HCT116 (cell line): ENCODE measurements at regions not wholly inside any gene's neighbourhood (a gene's known extent, or its start where the extent isn't known, plus 50 kb on each side); places are given as distances from the start of the nearest gene placed in this dataset.

Experiments used
- ATAC-seq: fragments of 200-7000 bp; cut with Tn5 transposase; 2 replicates; pipeline ENCODE4 v1.9.1; 2020; ENCODE audit warnings: mild to moderate bottlenecking, moderate library complexity
- BruUV-seq: library from RNA; stranded (reverse); fragments of 400-500 nt; replicated peaks from 2 replicates; lab custom pipeline; 2021; lab: Mats Ljungman, UMichigan
- CTCF ChIA-PET: fragments of 300-600 bp; sonication (Branson Sonifier 250); formaldehyde crosslinking; loops from one replicate; lab custom pipeline; 2021; ENCODE audit warnings: antibody characterized with exemption; lab: Charles Lee
- POLR2A ChIA-PET: fragments of 300-600, 350-600 bp; sonication (Branson Sonifier 250); formaldehyde crosslinking; loops from one replicate; lab custom pipeline; 2021; ENCODE audit warnings: antibody characterized with exemption; lab: Charles Lee
- RAD21 ChIA-PET, 2 experiments: fragments of 300-600 bp; sonication (Branson Sonifier 250); formaldehyde crosslinking; loops; one replicate each; lab custom pipeline; 2023; ENCODE audit warnings: low total read pairs in 2 of 2; ENCODE audit not compliant: uncharacterized antibody in 2 of 2, unreplicated experiment in 2 of 2, low non-redundant PET in 1 of 2; lab: Charles Lee
- DNase-seq: peaks from one replicate; pipeline ENCODE4 v3.0.0-alpha.2; 2010; ENCODE audit warnings: low read depth, low spot score
- H2AFZ ChIP-seq: fragments of 200-600 bp; shearing (Covaris generic), sonication (generic); 2 replicates; pipeline ENCODE4 v1.6.1; 2017; ENCODE audit warnings: low read depth, mixed run types, mixed read lengths, antibody characterized with exemption, low read length; ENCODE audit not compliant: poor library complexity, severe bottlenecking
- H3K27ac ChIP-seq: 2 replicates; pipeline ENCODE4 v1.5.1; 2012; ENCODE audit warnings: low read depth, low read length
- H3K27me3 ChIP-seq: fragments of 200-600 bp; sonication (generic); 2 replicates; pipeline ENCODE4 v1.6.1; 2016; ENCODE audit warnings: mixed run types, low read length, mixed read lengths; ENCODE audit not compliant: insufficient read depth
- H3K36me3 ChIP-seq, 2 experiments: fragments of 200-500 bp in 1 of 2; fragments of 200-600 bp in 1 of 2; sonication (Bioruptor generic) in 1 of 2; sonication (generic) in 1 of 2; 2 replicates each; pipeline versions ENCODE4 v1.5.1 to v1.6.1; 2014 to 2016; ENCODE audit warnings: low read length in 2 of 2, inconsistent platforms in 1 of 2, mixed read lengths in 1 of 2, mixed run types in 1 of 2; ENCODE audit not compliant: insufficient read depth in 2 of 2, control insufficient read depth in 1 of 2
- H3K4me1 ChIP-seq, 2 experiments: fragments of 200-600 bp in 1 of 2; sonication (generic) in 1 of 2; 2 replicates each; pipeline versions ENCODE4 v1.5.1 to v1.6.1; 2012 to 2017; ENCODE audit warnings: low read length in 2 of 2, inconsistent platforms in 1 of 2, mild to moderate bottlenecking in 1 of 2, mixed read lengths in 1 of 2, mixed run types in 1 of 2, moderate library complexity in 1 of 2; ENCODE audit not compliant: insufficient read depth in 2 of 2, control insufficient read depth in 1 of 2
- H3K4me2 ChIP-seq: fragments of 200-600 bp; sonication (generic); 2 replicates; pipeline ENCODE4 v1.6.1; 2017; ENCODE audit warnings: mixed run types, low read length, mixed read lengths
- H3K4me3 ChIP-seq, 2 experiments: fragments of 200-600 bp in 1 of 2; sonication (generic) in 1 of 2; replicated peaks in 1 of 2; 2 replicates each; pipeline ENCODE4 v1.5.1; 2011 to 2016; ENCODE audit warnings: low read length in 2 of 2, control low read depth in 1 of 2, low read depth in 1 of 2, mild to moderate bottlenecking in 1 of 2, mixed read lengths in 1 of 2, mixed run types in 1 of 2
- H3K79me2 ChIP-seq: fragments of 200-600 bp; sonication (generic); 2 replicates; pipeline ENCODE4 v1.6.1; 2017; ENCODE audit warnings: mild to moderate bottlenecking, mixed run types, low read length, moderate library complexity, mixed read lengths; ENCODE audit not compliant: insufficient read depth
- H3K9ac ChIP-seq: fragments of 200-600 bp; sonication (generic); 2 replicates; pipeline ENCODE4 v1.6.1; 2016; ENCODE audit warnings: low read length, mixed read lengths
- H3K9me2 ChIP-seq: fragments of 200-600 bp; sonication (generic), shearing (Covaris generic); 2 replicates; pipeline ENCODE4 v1.6.1; 2017; ENCODE audit warnings: mixed run types, mild to moderate bottlenecking, moderate library complexity; ENCODE audit not compliant: insufficient read depth
- H3K9me3 ChIP-seq, 2 experiments: fragments of 200-500 bp in 1 of 2; fragments of 200-600 bp in 1 of 2; sonication (Bioruptor generic) in 1 of 2; sonication (generic) in 1 of 2; 2 replicates each; pipeline ENCODE4 v1.6.1; 2014 to 2017; ENCODE audit warnings: low read length in 2 of 2, mixed read lengths in 2 of 2, inconsistent platforms in 1 of 2, low read depth in 1 of 2, mild to moderate bottlenecking in 1 of 2, mixed run types in 1 of 2, moderate library complexity in 1 of 2; ENCODE audit not compliant: control insufficient read depth in 1 of 2, insufficient read depth in 1 of 2
- H4K20me1 ChIP-seq: fragments of 200-600 bp; sonication (generic), shearing (Covaris generic); 2 replicates; pipeline ENCODE4 v1.6.1; 2017; ENCODE audit warnings: mixed run types, mild to moderate bottlenecking, moderate library complexity; ENCODE audit not compliant: insufficient read depth
- CBX3 ChIP-seq: IDR thresholded peaks from 2 replicates; pipeline ENCODE4 v1.6.1; 2012; ENCODE audit warnings: low read depth
- CEBPB ChIP-seq: IDR thresholded peaks from 2 replicates; pipeline ENCODE4 v1.6.1; 2012; ENCODE audit warnings: low read depth
- EGR1 ChIP-seq: IDR thresholded peaks from 2 replicates; pipeline ENCODE4 v1.6.1; 2012; ENCODE audit warnings: low read depth
- ELF1 ChIP-seq: IDR thresholded peaks from 2 replicates; pipeline ENCODE4 v1.6.1; 2012; ENCODE audit warnings: low read depth, borderline replicate concordance
- EZH2 ChIP-seq: fragments of 200-600 bp; sonication (generic); IDR thresholded peaks from 2 replicates; pipeline ENCODE4 v1.6.1; 2017; ENCODE audit warnings: antibody characterized with exemption, mixed run types
- EZH2phosphoT487 ChIP-seq: fragments of 200-600 bp; IDR thresholded peaks from 2 replicates; pipeline ENCODE4 v1.6.1; 2018; ENCODE audit warnings: antibody characterized with exemption, borderline replicate concordance
- FOSL1 ChIP-seq: IDR thresholded peaks from 2 replicates; pipeline ENCODE4 v1.6.1; 2012; ENCODE audit warnings: low read depth
- JUND ChIP-seq: IDR thresholded peaks from 2 replicates; pipeline ENCODE4 v1.6.1; 2012
- POLR2A ChIP-seq: IDR thresholded peaks from 2 replicates; pipeline ENCODE4 v1.7.0; 2011; ENCODE audit warnings: borderline replicate concordance; ENCODE audit not compliant: insufficient read depth, insufficient read length; ENCODE audit errors: extremely low read depth
- POLR2AphosphoS5 ChIP-seq: IDR thresholded peaks from 2 replicates; pipeline ENCODE4 v1.6.1; 2011; ENCODE audit warnings: mild to moderate bottlenecking, low read depth, low read length, moderate library complexity
- SIN3A ChIP-seq: IDR thresholded peaks from 2 replicates; pipeline ENCODE4 v1.6.1; 2012; ENCODE audit warnings: low read depth
- SRF ChIP-seq: IDR thresholded peaks from 2 replicates; pipeline ENCODE4 v1.6.1; 2012; ENCODE audit warnings: low read depth
- TCF7L2 ChIP-seq: IDR thresholded peaks from 2 replicates; pipeline ENCODE4 v1.7.0; 2011; ENCODE audit warnings: borderline replicate concordance, inconsistent platforms; ENCODE audit not compliant: insufficient read depth, insufficient read length; ENCODE audit errors: extremely low read depth
- YY1 ChIP-seq: IDR thresholded peaks from 2 replicates; pipeline ENCODE4 v1.6.1; 2011; ENCODE audit warnings: low read length, low read depth, moderate library complexity, mild to moderate bottlenecking; ENCODE audit not compliant: insufficient replicate concordance; ENCODE audit errors: extremely low read depth
- ZFX ChIP-seq: fragments of 450-650 bp; IDR thresholded peaks from 2 replicates; pipeline ENCODE4 v1.6.1; 2017
- ZNF274 ChIP-seq: fragments of 200-500 bp; sonication (Bioruptor generic); IDR thresholded peaks from 2 replicates; pipeline ENCODE4 v1.6.1; 2014; ENCODE audit warnings: mild to moderate bottlenecking, low read depth, low read length, inconsistent platforms
- intact Hi-C: fragments of 100-400 bp; cut with micrococcal nuclease; formaldehyde crosslinking; loops from 2 replicates; pipeline ENCODE4 v1.10.0; 2022
- TF ChIP-seq, protein P1 (sequence below): IDR thresholded peaks from 2 replicates; pipeline ENCODE4 v1.6.1; 2012
- TF ChIP-seq, protein P2 (sequence below): IDR thresholded peaks from 2 replicates; pipeline ENCODE4 v1.6.1; 2012
- TF ChIP-seq, protein P3 (sequence below), 3 experiments: fragments of 200-600 bp in 1 of 3; sonication (generic) in 1 of 3; IDR thresholded peaks in 2 of 3; conservative IDR thresholded peaks in 1 of 3; 2 replicates each; pipeline ENCODE4 v1.5.1; 2012 to 2017; ENCODE audit warnings: low read depth in 2 of 3, low read length in 2 of 3, antibody characterized with exemption in 1 of 3, borderline replicate concordance in 1 of 3, control low read depth in 1 of 3, mild to moderate bottlenecking in 1 of 3, mixed read lengths in 1 of 3, mixed run types in 1 of 3, moderate library complexity in 1 of 3; ENCODE audit not compliant: insufficient read depth in 1 of 3

DNA sequence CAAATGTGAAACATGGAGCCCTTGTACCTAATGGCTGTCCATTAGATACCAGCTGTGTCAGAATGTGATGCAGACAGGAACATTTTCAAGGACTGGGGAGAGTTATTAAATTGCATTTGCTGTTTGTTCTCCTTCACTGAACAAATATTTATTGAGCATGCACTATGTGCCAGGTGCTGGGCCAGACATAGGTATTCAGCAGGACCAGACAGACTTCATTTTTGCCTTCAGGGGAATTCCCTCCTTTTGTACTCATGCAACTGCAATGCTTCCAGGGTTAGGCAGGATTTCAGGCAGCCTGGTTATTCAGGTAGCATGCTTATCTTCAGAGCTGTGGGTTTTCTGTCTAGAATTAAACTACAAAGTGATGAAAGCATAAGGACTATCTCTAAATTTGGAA lies 64.2 kb upstream of the SMYD2 start:
- RAD21 ChIA-PET, result no interaction called here
- Histone ChIP-seq H4K20me1 (no peaks in the 10 kb centered on the region), H3K9ac (no peak overlapping the region), H3K27me3 (peaks cover 25% of the 10 kb centered on the region), H3K4me1 (peaks cover 0 to 4% of the 10 kb centered on the region in 2 experiments; a peak in 1 of 4 replicates), H3K4me3 (no peak overlapping the region), H3K9me3 (no peaks in the 10 kb centered on the region), H3K27ac (no peak overlapping the region), H3K79me2 (no peaks in the 10 kb centered on the region), H3K4me2 (no peak overlapping the region), H3K9me2 (no peaks in the 10 kb centered on the region), H3K36me3 (no peaks in the 10 kb centered on the region), H2AFZ (no peak overlapping the region)
- POLR2A ChIA-PET, result no interaction called here
- intact Hi-C loops, result no loop called here
- DNase-seq, result no peak
- no peak for ATAC-seq
- CTCF ChIA-PET, result interaction anchor here (8.4 kb wide), 1 partner anchor 114 kb away, joined by 210 read pairs; no protein-coding TSS in a partner anchor
- BruUV-seq, result no TSS peak
- TF ChIP-seq FOSL1, result no peak
- TF ChIP-seq ZNF274, result no peak
- no peak for TF ChIP-seq YY1
- TF ChIP-seq EZH2, result no peak
- TF ChIP-seq EGR1, result no peak
- no peak for TF ChIP-seq CBX3
- TF ChIP-seq ZFX, result no peak
- no peak for TF ChIP-seq CEBPB
- TF ChIP-seq SRF, result no peak
- no peak for TF ChIP-seq EZH2phosphoT487
- TF ChIP-seq, protein P1, sequence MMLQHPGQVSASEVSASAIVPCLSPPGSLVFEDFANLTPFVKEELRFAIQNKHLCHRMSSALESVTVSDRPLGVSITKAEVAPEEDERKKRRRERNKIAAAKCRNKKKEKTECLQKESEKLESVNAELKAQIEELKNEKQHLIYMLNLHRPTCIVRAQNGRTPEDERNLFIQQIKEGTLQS, result no peak
- TF ChIP-seq, protein P2, sequence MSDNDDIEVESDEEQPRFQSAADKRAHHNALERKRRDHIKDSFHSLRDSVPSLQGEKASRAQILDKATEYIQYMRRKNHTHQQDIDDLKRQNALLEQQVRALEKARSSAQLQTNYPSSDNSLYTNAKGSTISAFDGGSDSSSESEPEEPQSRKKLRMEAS, result no peak
- no peak for TF ChIP-seq POLR2A
- no peak for TF ChIP-seq SIN3A
- no peak for TF ChIP-seq TCF7L2
- TF ChIP-seq, protein P3, sequence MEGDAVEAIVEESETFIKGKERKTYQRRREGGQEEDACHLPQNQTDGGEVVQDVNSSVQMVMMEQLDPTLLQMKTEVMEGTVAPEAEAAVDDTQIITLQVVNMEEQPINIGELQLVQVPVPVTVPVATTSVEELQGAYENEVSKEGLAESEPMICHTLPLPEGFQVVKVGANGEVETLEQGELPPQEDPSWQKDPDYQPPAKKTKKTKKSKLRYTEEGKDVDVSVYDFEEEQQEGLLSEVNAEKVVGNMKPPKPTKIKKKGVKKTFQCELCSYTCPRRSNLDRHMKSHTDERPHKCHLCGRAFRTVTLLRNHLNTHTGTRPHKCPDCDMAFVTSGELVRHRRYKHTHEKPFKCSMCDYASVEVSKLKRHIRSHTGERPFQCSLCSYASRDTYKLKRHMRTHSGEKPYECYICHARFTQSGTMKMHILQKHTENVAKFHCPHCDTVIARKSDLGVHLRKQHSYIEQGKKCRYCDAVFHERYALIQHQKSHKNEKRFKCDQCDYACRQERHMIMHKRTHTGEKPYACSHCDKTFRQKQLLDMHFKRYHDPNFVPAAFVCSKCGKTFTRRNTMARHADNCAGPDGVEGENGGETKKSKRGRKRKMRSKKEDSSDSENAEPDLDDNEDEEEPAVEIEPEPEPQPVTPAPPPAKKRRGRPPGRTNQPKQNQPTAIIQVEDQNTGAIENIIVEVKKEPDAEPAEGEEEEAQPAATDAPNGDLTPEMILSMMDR (IDR thresholded peaks at IDR 0.05 in 2 of 3, conservative IDR thresholded peaks at IDR 0.05 in 1 of 3; ENCODE audit: borderline replicate concordance in 1 of 3, insufficient read depth in 1 of 3, low read depth in 2 of 3, low read length in 2 of 3), result no peak
- TF ChIP-seq JUND, result no peak
- TF ChIP-seq POLR2AphosphoS5, result no peak
- no peak for TF ChIP-seq ELF1
